Neural crest cell (in vitro differentiated cells): ENCODE measurements at regions not wholly inside any gene's neighbourhood (a gene's known extent, or its start where the extent isn't known, plus 50 kb on each side); places are given as distances from the start of the nearest gene placed in this dataset.
A peak's percentile ranks its signal among the peaks of the same experiment; 100 is the strongest.

ENCODE experiments used
- DNase-seq: peaks from one replicate; pipeline ENCODE4 v3.0.0; 2021; ENCODE audit warnings: low read depth, mixed read lengths, low spot score
- H3K27ac Mint-ChIP-seq: one replicate; pipeline ENCODE4 v1.8.0; 2021; ENCODE audit warnings: mild to moderate bottlenecking, mixed read lengths; ENCODE audit not compliant: unreplicated experiment
- H3K27me3 Mint-ChIP-seq: 2 replicates; pipeline ENCODE4 v1.8.0; 2021; ENCODE audit warnings: low read depth, mild to moderate bottlenecking, mixed read lengths
- H3K36me3 Mint-ChIP-seq: 2 replicates; pipeline ENCODE4 v1.8.0; 2021; ENCODE audit warnings: low read depth, mild to moderate bottlenecking, mixed read lengths
- H3K4me1 Mint-ChIP-seq: 2 replicates; pipeline ENCODE4 v1.8.0; 2021; ENCODE audit warnings: mixed read lengths
- H3K4me3 Mint-ChIP-seq: one replicate; pipeline ENCODE4 v1.8.0; 2021; ENCODE audit warnings: mild to moderate bottlenecking, mixed read lengths
- H3K9me3 Mint-ChIP-seq: 2 replicates; pipeline ENCODE4 v1.8.0; 2021; ENCODE audit warnings: mixed read lengths
- TF ChIP-seq, protein P1 (sequence below): fragments of 200-600 bp; sonication (generic); conservative IDR thresholded peaks from 2 replicates; pipeline ENCODE4 v1.5.0; 2021; ENCODE audit warnings: antibody characterized with exemption, mild to moderate bottlenecking

DNA sequence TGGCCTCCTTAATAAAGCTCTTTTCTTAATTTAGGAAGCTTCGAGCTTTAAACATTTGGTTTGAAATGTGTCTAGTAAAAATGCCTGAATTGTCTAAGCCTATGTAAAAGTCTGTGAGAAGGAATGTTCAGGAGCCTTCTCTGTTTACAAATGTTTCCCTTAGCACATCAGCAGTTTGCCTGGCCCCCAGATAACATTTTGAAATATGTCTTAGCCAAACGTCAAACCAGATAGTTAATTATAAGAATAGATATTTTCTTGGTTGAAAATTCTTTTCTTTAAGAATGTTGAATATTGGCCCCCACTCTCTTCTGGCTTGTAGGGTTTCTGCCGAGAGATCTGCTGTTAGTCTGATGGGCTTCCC, 498.6 kb downstream of the CCDC85A start:
- DNase-seq = no peak
- H3K27ac Mint-ChIP-seq = no peak overlapping the region
- TF ChIP-seq, protein P1, sequence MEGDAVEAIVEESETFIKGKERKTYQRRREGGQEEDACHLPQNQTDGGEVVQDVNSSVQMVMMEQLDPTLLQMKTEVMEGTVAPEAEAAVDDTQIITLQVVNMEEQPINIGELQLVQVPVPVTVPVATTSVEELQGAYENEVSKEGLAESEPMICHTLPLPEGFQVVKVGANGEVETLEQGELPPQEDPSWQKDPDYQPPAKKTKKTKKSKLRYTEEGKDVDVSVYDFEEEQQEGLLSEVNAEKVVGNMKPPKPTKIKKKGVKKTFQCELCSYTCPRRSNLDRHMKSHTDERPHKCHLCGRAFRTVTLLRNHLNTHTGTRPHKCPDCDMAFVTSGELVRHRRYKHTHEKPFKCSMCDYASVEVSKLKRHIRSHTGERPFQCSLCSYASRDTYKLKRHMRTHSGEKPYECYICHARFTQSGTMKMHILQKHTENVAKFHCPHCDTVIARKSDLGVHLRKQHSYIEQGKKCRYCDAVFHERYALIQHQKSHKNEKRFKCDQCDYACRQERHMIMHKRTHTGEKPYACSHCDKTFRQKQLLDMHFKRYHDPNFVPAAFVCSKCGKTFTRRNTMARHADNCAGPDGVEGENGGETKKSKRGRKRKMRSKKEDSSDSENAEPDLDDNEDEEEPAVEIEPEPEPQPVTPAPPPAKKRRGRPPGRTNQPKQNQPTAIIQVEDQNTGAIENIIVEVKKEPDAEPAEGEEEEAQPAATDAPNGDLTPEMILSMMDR = no peak
- H3K36me3 Mint-ChIP-seq = no peaks in the 10 kb centered on the region
- no peaks in the 10 kb centered on the region for H3K9me3 Mint-ChIP-seq
- H3K27me3 Mint-ChIP-seq = no peaks in the 10 kb centered on the region
- H3K4me1 Mint-ChIP-seq = peaks cover 12% of the 10 kb centered on the region
- H3K4me3 Mint-ChIP-seq = no peak overlapping the region

DNA sequence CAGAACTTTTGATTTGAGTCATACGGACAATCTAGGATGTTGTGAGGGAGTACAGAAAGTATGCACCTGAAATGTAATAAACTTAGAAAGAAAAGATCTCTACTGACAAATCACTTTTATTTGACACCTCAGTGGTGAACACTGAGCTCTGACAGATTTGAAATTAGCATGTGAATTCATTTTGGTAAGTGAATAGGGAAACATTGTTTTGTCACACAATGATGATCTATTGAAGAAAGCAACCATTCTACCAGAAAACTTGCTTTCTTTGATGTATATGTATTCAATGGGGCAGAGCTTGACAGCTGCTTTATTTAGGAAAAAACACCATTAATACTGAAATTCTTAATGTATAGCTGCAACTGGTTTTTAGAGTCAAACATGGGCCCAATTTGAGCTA, 500.5 kb downstream of the CCDC85A start:
- Mint-ChIP-seq H3K4me3 (no peak overlapping the region), H3K4me1 (peaks cover 12% of the 10 kb centered on the region), H3K9me3 (no peaks in the 10 kb centered on the region), H3K27ac (no peak overlapping the region), H3K36me3 (no peaks in the 10 kb centered on the region), H3K27me3 (no peaks in the 10 kb centered on the region)
- DNase-seq = no peak
- TF ChIP-seq, protein P1 = no peak

DNA sequence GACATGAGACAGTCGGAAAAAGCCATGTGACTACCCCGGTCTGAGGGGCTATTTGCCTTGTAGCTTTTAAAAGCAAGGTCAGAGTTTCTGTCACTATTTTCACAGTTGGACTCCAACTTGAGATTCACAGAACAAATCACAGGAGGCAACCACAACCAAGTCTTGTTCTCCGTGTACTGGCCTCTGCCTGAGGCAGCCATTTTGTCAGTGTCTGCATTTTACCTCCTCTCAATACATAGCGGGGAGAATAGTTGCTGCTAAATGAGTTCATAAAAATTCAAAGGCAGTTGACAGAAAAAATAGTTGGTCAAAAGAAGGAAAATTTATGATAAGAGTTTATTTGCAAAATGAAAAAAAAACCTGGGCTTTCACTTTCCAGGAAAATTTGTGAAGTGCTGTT, 501.4 kb downstream of the CCDC85A start:
- DNase-seq = no peak
- no peak overlapping the region for H3K4me3 Mint-ChIP-seq
- peak overlapping the region; percentile 88 for H3K27ac Mint-ChIP-seq
- H3K4me1 Mint-ChIP-seq = peaks cover 12% of the 10 kb centered on the region
- no peaks in the 10 kb centered on the region for H3K9me3 Mint-ChIP-seq
- no peaks in the 10 kb centered on the region for H3K27me3 Mint-ChIP-seq
- no peaks in the 10 kb centered on the region for H3K36me3 Mint-ChIP-seq
- TF ChIP-seq, protein P1 = no peak

DNA sequence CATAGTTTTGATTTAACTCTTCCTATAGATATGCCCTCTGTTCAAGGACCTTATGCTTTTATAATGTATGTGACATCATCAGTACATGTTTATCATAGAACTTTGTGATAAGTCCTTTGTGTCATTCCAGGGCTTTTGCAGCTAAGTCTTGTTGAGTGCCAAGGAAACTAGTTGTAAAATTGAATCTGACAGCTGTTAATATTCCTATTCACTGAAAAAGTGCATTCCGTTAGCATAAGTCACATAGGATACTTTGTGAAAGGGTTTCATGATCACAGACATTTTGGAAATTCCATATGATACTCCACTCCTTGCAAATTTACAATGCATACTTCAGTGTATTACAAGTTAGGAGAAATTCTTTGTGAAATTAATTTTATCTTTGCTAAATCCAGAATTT, 503.4 kb downstream of the CCDC85A start:
- H3K27ac Mint-ChIP-seq = no peak overlapping the region
- H3K9me3 Mint-ChIP-seq = no peaks in the 10 kb centered on the region
- DNase-seq = no peak
- H3K4me1 Mint-ChIP-seq = peaks cover 12% of the 10 kb centered on the region
- no peak overlapping the region for H3K4me3 Mint-ChIP-seq
- H3K27me3 Mint-ChIP-seq = peaks cover 2% of the 10 kb centered on the region
- TF ChIP-seq, protein P1 = no peak
- H3K36me3 Mint-ChIP-seq = no peaks in the 10 kb centered on the region

DNA sequence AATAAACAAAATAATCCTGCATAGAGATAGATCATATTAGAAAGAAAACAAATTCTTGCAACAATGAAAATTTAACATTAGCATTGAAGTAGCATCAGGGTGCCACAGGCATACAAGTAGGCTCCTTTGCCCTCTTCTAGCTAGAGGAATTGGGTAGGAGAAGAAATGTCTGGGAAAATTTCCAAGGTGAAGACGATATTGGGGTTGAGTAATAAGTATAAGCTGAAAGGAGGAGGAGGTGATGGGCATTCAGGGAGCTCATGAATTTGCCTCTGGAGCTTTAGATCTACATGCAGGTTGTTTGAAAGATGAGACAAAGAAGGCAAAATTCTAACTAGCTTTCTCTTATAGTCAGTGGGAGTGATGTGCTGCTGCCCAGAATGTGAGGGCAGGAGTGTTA, 504.9 kb downstream of the CCDC85A start:
- peaks cover 12% of the 10 kb centered on the region for H3K4me1 Mint-ChIP-seq

More for the DNA sequence above, 504.9 kb downstream of the CCDC85A start:
- Mint-ChIP-seq H3K9me3 (no peaks in the 10 kb centered on the region), H3K4me3 (no peak overlapping the region), H3K27me3 (peaks cover 4% of the 10 kb centered on the region), H3K27ac (no peak overlapping the region), H3K36me3 (no peaks in the 10 kb centered on the region)
- TF ChIP-seq, protein P1 = no peak
- DNase-seq = no peak
